ENCODE measurements at regions not wholly inside any gene's neighbourhood (a gene's known extent, or its start where the extent isn't known, plus 50 kb on each side); places are given as distances from the start of the nearest gene placed in this dataset.

DNA sequence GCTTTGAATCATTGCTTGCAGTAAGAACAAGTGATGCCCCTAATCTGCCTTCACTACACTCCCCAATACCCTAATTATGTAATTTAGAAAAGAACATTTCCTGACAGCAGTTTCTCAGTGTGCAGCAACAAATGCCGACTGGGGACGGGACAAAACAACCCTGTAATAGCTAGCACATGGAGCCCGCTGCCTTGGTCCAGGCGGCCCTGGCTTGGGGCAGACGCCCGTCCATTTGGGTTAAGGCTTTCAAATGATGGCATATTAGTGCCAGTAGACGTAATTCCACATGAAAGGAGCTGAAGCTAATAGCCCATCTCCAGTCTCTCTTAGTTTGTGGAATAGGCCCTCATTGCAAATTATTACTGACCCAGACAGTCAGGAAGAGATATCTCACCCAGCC is 150.6 kb upstream of the PITX1 start:
- TF ChIP-seq, protein P1, sequence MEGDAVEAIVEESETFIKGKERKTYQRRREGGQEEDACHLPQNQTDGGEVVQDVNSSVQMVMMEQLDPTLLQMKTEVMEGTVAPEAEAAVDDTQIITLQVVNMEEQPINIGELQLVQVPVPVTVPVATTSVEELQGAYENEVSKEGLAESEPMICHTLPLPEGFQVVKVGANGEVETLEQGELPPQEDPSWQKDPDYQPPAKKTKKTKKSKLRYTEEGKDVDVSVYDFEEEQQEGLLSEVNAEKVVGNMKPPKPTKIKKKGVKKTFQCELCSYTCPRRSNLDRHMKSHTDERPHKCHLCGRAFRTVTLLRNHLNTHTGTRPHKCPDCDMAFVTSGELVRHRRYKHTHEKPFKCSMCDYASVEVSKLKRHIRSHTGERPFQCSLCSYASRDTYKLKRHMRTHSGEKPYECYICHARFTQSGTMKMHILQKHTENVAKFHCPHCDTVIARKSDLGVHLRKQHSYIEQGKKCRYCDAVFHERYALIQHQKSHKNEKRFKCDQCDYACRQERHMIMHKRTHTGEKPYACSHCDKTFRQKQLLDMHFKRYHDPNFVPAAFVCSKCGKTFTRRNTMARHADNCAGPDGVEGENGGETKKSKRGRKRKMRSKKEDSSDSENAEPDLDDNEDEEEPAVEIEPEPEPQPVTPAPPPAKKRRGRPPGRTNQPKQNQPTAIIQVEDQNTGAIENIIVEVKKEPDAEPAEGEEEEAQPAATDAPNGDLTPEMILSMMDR (IDR thresholded peaks at IDR 0.05): no peak
- no peak for DNase-seq (ENCODE audit: low spot score)
- ATAC-seq (ENCODE audit: low FRiP score): no peak

DNA sequence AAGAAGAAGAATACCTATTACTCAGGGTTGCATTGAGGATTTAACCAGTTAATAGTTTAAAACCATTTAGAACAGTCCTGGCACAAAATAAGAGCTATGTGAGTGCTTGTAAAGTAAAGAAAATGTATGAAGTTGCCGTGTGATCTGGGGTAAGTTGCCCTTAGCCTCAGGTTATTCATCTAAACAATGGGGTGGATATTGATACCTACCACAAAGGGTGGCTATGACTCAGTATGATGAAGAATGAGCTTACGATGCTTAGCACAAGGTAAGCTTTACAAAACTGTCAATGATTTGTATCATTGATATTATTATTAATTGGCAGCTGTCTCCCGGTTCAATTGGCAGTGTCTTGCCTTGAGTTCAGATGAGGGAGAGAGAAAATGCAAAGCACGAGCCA is 149.4 kb upstream of the PITX1 start:
- ATAC-seq (ENCODE audit: low FRiP score): no peak

DNA sequence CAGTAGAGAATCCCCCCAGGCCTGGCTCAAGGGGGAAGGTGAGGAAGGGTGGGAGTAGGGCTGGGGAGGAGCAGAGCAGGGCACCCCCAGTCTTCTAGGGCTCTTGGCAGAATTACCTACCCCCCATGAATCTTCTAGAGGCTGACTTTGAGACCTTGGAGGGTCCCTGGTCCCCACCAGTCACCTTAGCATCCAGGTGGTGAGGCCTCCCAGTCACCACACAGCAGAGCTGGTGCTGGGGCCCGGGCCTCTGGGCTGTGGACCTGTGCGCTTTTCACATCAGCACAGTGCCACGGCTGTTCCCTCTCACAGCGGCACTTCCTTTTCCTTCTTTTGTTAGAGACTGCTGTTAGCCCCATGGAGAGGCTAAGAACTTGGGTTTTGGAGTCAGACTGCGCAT is 148.6 kb upstream of the PITX1 start:
- ATAC-seq (ENCODE audit: low FRiP score): no peak
- TF ChIP-seq, protein P1 (IDR thresholded peaks at IDR 0.05): no peak
- no peak for DNase-seq (ENCODE audit: low spot score)

More for the DNA sequence above, 149.4 kb upstream of the PITX1 start:
- no peak for DNase-seq (ENCODE audit: low spot score)
- TF ChIP-seq, protein P1 (IDR thresholded peaks at IDR 0.05): no peak

DNA sequence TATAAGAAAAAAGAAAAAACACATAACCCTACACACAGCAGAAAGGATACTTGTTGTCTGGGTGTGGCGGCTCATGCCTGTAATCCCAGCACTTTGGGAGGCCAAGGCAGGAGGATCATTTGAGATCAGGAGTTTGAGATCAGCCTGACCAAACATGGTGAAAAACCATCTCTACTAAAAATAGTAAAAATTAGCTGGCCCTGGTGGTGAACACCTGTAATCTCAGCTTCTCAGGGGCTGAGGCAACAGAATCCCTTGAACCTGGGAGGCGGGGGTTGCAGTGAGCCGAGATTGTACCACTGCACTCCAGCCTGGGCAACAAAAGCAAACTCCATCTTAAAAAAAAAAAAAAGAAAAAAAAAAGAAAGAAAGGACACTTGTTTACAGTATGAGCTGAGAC is 147.6 kb upstream of the PITX1 start:
- no peak for DNase-seq (ENCODE audit: low spot score)
- no peak for ATAC-seq (ENCODE audit: low FRiP score)

DNA sequence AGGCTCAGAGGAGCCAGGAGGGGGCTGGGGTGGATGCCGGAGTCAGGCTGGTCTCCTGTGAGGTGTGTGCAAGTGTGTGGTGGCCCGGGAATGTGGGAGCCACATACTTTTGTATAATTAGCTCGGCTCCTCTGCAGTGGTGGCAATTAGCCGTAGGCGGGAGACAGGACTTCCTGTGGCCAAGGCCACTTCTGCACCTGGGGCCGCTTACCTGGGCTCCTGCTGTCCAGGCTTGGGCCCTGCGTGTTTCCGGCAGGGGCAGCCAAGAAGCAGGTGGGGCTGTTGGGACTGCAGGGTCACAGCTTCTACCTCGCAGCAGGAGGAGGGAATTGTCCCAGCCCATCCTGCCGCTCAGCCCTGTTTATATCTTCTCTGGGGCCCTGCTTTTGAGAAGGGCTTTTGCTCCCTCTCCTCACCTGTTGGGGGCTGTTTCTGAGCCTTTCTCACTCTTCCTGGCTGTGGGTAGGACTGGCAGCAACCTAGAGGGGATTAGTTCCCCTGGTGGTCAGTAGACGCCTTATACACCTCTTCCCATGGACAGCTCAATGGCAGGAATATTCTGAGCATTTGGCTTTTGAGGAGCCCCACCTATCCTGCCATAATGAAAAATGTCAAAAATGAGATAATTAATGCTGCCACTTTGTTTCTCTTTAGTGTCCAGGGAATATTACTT is 145.4 kb upstream of the PITX1 start:
- DNase-seq (ENCODE audit: low spot score) (no peak), ATAC-seq (ENCODE audit: low FRiP score) (no peak)
- TF ChIP-seq, protein P1 (IDR thresholded peaks at IDR 0.05): no peak

More for the DNA sequence above, 147.6 kb upstream of the PITX1 start:
- TF ChIP-seq, protein P1 (IDR thresholded peaks at IDR 0.05): no peak

DNA sequence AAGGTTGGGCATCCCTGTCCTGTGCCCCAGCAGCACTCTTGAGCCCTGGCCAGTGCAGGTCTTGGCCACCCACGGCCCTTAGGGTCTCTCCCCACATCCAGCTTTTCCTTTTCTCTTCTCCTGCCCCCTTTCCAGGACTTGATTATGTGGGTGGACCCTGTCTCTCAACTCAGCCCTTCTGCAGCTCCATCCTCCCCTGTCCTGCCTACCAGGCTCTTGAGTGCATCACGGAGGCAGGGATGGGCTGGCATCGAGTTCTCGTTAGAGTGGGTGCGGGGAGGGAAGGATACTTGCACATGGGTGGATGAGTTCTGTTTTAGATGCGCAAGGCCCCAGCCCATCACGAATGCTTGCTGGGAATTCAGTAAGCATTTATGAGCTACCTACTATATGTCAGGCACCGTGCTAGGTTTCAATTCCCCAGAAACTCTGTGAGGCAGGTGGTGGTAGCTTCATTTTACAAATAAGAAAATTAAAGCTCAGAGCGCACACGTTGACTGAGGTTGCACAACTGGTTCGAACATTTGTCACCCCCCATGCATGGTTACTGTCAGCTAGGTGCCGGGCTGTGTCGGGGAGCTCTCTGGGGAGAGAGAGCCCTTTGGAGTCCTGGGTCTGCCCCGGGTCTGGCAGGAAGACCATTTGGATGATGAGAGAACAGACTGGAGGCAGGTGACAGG is 144.6 kb upstream of the PITX1 start:
- no peak for DNase-seq (ENCODE audit: low spot score)
- no peak for ATAC-seq (ENCODE audit: low FRiP score)
- TF ChIP-seq, protein P1 (IDR thresholded peaks at IDR 0.05): no peak

DNA sequence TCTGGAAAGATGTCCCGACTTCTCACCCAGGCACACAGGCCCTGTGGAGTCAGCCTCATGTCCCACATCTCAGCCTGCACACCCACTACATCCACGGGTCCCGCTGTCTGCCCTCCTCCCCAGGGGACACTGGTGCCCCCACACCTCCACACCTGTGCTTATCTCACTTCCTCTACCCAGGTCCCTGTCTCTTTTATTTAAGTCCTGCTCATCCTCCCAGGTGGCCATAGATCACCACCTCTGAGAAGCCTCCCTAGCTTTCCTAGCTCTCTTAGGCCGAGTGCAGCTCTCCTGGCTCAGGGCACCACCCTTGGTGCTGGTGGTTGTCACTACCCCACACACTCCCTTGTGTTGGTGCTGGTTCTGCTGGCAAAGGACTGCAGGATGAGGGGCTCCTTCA is 143.6 kb upstream of the PITX1 start:
- TF ChIP-seq, protein P1 (IDR thresholded peaks at IDR 0.05): no peak
- DNase-seq (ENCODE audit: low spot score) (no peak), ATAC-seq (ENCODE audit: low FRiP score) (no peak)

All from omental fat pad (tissue), 3 donors.